ENCODE measurements at regions not wholly inside any gene's neighbourhood (a gene's known extent, or its start where the extent isn't known, plus 50 kb on each side); places are given as distances from the start of the nearest gene placed in this dataset.

GRCh38 chrX:124862301-124862700 lies 457.4 kb upstream of the TEX13C start:
- DNase-seq = no peak

GRCh38 chrX:124863303-124863702 lies 456.4 kb upstream of the TEX13C start:
- no peak for DNase-seq

- no peak for DNase-seq
Measured at GRCh38 chrX:124887572-124887971, 432.1 kb upstream of the TEX13C start.

GRCh38 chrX:124895947-124896346 lies 423.7 kb upstream of the TEX13C start:
- DNase-seq = no peak

GRCh38 chrX:124902953-124903352 lies 416.7 kb upstream of the TEX13C start:
- no peak for DNase-seq

GRCh38 chrX:124910611-124911010 lies 409.1 kb upstream of the TEX13C start:
- DNase-seq = no peak

- no peak for DNase-seq
Measured at GRCh38 chrX:124917011-124917410, 402.7 kb upstream of the TEX13C start.

GRCh38 chrX:124925681-124926080 lies 394.0 kb upstream of the TEX13C start:
- DNase-seq = no peak

- DNase-seq = peak; percentile 24
Measured at GRCh38 chrX:124931241-124931640, 388.4 kb upstream of the TEX13C start.

- no peak for DNase-seq
Measured at GRCh38 chrX:124931958-124932357, 387.7 kb upstream of the TEX13C start.

GRCh38 chrX:124938715-124939114 lies 381.0 kb upstream of the TEX13C start:
- no peak for DNase-seq

GRCh38 chrX:124940531-124940930 lies 379.1 kb upstream of the TEX13C start:
- no peak for DNase-seq

GRCh38 chrX:124954402-124954801 lies 365.3 kb upstream of the TEX13C start:
- no peak for DNase-seq

GRCh38 chrX:124960454-124960853 lies 359.2 kb upstream of the TEX13C start:
- DNase-seq = no peak

GRCh38 chrX:124963717-124964116 lies 356.0 kb upstream of the TEX13C start, which contains the start of gene TENM1:
TSS of gene TENM1 (minus strand) at chrX:124963817.
- no peak for DNase-seq

- DNase-seq = no peak
Measured at GRCh38 chrX:124975456-124975855, 344.2 kb upstream of the TEX13C start.

GRCh38 chrX:124981420-124981819 lies 338.3 kb upstream of the TEX13C start:
- DNase-seq = no peak

GRCh38 chrX:124984140-124984813 lies 335.4 kb upstream of the TEX13C start:
- no peak for DNase-seq

- DNase-seq = no peak
Measured at GRCh38 chrX:124986284-124986683, 333.4 kb upstream of the TEX13C start.

- no peak for DNase-seq
Measured at GRCh38 chrX:124993735-124994134, 325.9 kb upstream of the TEX13C start.

GRCh38 chrX:124994404-124994803 lies 325.3 kb upstream of the TEX13C start:
- no peak for DNase-seq

- no peak for DNase-seq
Measured at GRCh38 chrX:125003746-125004446, 315.8 kb upstream of the TEX13C start.

- no peak for DNase-seq
Measured at GRCh38 chrX:125004799-125005198, 314.9 kb upstream of the TEX13C start.

GRCh38 chrX:125005863-125006262 lies 313.8 kb upstream of the TEX13C start:
- DNase-seq = no peak

GRCh38 chrX:125006704-125007103 lies 313.0 kb upstream of the TEX13C start:
- DNase-seq = no peak

Measured in COR-L47 (cell line).